ENCODE measurements at regions not wholly inside any gene's neighbourhood (a gene's known extent, or its start where the extent isn't known, plus 50 kb on each side); places are given as distances from the start of the nearest gene placed in this dataset.

- TF ChIP-seq CTCF (IDR thresholded peaks at IDR 0.05; ENCODE audit: low read length) (no peak), EZH2 (IDR thresholded peaks at IDR 0.05; ENCODE audit: borderline replicate concordance, low read length) (no peak)
Observed at GRCh38 chr2:82665691-82666090, 1793.4 kb downstream of the SUCLG1 start.
